ENCODE measurements at regions not wholly inside any gene's neighbourhood (a gene's known extent, or its start where the extent isn't known, plus 50 kb on each side); places are given as distances from the start of the nearest gene placed in this dataset.

DNA sequence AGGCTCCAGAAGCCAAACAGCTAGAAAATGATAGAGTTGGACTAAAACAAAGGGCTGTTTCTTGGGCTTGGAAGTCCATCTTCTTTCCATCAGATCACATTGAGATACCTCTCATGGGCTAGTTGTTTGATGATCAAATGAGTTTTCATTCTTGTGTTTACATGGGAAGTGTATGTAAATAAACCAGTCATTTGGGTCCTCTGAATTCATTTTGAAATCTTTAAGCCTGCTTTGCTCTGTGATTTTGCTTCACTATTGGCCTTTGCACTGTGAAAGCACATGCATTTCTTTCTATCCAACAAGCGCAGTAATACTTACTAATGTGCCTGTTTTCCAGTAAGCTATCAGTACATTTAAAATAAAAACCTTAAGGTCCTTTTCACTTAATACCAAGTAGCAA, 200.5 kb upstream of the IRS2 start:
- TF ChIP-seq POLR2A (IDR thresholded peaks at IDR 0.05), result no peak
- no peak for TF ChIP-seq POLR2AphosphoS5 (IDR thresholded peaks at IDR 0.05)
- TF ChIP-seq, protein P1, sequence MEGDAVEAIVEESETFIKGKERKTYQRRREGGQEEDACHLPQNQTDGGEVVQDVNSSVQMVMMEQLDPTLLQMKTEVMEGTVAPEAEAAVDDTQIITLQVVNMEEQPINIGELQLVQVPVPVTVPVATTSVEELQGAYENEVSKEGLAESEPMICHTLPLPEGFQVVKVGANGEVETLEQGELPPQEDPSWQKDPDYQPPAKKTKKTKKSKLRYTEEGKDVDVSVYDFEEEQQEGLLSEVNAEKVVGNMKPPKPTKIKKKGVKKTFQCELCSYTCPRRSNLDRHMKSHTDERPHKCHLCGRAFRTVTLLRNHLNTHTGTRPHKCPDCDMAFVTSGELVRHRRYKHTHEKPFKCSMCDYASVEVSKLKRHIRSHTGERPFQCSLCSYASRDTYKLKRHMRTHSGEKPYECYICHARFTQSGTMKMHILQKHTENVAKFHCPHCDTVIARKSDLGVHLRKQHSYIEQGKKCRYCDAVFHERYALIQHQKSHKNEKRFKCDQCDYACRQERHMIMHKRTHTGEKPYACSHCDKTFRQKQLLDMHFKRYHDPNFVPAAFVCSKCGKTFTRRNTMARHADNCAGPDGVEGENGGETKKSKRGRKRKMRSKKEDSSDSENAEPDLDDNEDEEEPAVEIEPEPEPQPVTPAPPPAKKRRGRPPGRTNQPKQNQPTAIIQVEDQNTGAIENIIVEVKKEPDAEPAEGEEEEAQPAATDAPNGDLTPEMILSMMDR (IDR thresholded peaks at IDR 0.05), result no peak
- no peak for TF ChIP-seq EP300 (IDR thresholded peaks at IDR 0.05)

Measured in gastroesophageal sphincter (tissue), 3 donors.